ENCODE measurements at regions not wholly inside any gene's neighbourhood (a gene's known extent, or its start where the extent isn't known, plus 50 kb on each side); places are given as distances from the start of the nearest gene placed in this dataset.

DNA sequence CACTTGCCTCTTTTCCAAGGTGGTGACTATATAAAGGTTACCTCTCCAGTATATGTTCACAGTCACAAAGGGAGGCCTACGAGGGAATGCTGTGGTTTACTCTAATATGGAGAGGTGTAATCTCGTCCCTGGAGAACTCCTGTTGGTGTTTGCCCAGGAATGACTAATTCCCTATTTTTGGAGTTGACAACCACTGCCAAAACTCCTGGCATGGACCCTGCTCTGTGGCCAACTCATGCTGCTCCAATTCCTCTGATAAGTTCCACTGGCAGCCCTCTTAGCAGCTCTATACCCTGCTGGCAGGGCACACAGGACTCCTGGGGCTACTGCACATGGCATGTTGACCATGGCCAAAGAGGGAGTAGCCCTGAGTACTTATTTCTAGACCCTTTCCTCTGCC is 418.7 kb upstream of the ANO5 start:
- ATAC-seq (ENCODE audit: insufficient read depth, low FRiP score): no peak
- TF ChIP-seq, protein P1, sequence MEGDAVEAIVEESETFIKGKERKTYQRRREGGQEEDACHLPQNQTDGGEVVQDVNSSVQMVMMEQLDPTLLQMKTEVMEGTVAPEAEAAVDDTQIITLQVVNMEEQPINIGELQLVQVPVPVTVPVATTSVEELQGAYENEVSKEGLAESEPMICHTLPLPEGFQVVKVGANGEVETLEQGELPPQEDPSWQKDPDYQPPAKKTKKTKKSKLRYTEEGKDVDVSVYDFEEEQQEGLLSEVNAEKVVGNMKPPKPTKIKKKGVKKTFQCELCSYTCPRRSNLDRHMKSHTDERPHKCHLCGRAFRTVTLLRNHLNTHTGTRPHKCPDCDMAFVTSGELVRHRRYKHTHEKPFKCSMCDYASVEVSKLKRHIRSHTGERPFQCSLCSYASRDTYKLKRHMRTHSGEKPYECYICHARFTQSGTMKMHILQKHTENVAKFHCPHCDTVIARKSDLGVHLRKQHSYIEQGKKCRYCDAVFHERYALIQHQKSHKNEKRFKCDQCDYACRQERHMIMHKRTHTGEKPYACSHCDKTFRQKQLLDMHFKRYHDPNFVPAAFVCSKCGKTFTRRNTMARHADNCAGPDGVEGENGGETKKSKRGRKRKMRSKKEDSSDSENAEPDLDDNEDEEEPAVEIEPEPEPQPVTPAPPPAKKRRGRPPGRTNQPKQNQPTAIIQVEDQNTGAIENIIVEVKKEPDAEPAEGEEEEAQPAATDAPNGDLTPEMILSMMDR (IDR thresholded peaks at IDR 0.05; ENCODE audit: control extremely low read depth, extremely low read depth): no peak

DNA sequence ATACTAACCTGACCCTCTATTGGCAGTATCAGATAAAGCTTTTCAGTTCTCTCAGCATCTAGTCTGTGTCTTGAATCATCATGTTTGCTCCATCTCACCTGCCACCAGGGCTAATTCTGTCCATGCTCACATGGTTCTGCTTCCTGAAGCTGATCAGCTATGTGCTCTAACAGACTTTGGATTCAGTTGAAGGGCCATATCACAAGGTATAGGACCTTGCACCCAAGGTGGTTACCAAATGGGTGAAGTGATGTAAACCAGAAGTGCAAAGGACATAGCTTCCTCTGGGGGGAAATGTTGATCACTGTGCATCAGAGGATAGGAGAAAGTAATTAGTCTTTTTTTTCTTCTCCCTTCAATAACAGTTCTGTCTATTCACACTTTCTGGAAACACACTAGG is 417.0 kb upstream of the ANO5 start:
- H3K9me3 ChIP-seq (ENCODE audit: control insufficient read depth in 4 of 4, insufficient read depth in 3 of 4, low read length in 3 of 4): peaks cover 0 to 3% (median 0%) of the 10 kb centered on the region in 4 donors

More for the DNA sequence above, 418.7 kb upstream of the ANO5 start:
- Histone ChIP-seq H3K27me3 (ENCODE audit: control insufficient read depth in 3 of 3, insufficient read depth in 3 of 3, low read length in 2 of 3) (no peaks in the 10 kb centered on the region), H3K27ac (ENCODE audit: low read depth in 1 of 2, low read length in 1 of 2) (no peak overlapping the region), H3K4me3 (no peak overlapping the region), H3K9ac (ENCODE audit: insufficient read depth in 1 of 2, low read length in 2 of 2) (no peak overlapping the region), H3K36me3 (ENCODE audit: control insufficient read depth in 4 of 4, insufficient read depth in 4 of 4, low read length in 4 of 4) (no peaks in the 10 kb centered on the region), H3K9me3 (ENCODE audit: control insufficient read depth in 4 of 4, insufficient read depth in 3 of 4, low read length in 3 of 4) (peaks cover 0 to 3% (median 0%) of the 10 kb centered on the region in 4 donors), H3K4me1 (ENCODE audit: control insufficient read depth in 5 of 5, insufficient read depth in 5 of 5, low read length in 5 of 5) (no peaks in the 10 kb centered on the region)
- no peak for DNase-seq
- WGBS, 2 donors: 63 to 75% methylated on average over 2 of the region's 2 CpGs

DNA sequence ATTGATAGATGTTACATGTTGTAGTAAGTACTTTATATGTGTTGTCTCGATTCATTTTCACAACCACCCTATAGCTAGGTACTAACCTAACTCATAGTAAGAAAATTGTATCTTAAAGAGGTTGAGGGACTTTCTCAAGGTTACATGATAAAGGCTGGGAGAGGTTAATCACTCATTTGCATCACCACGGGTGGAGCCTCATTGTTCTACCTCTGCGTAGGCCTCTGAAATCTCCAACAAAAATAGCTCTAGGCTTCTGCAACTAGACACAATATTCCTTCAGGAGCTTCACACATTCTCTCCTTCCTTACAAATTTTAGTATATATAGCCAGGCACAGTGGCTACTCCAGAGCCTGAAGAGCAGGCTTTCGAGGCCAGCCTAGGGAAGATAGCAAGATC is 408.9 kb upstream of the ANO5 start:
- TF ChIP-seq, protein P1 (IDR thresholded peaks at IDR 0.05; ENCODE audit: control extremely low read depth, extremely low read depth): no peak
- 78 to 83% methylated on average over 4 of the region's 4 CpGs for WGBS, 2 donors
- no peaks in the 10 kb centered on the region for H3K36me3 ChIP-seq (ENCODE audit: control insufficient read depth in 4 of 4, insufficient read depth in 4 of 4, low read length in 4 of 4)
- no peak overlapping the region for H3K4me3 ChIP-seq
- no peak overlapping the region for H3K27ac ChIP-seq (ENCODE audit: low read depth in 1 of 2, low read length in 1 of 2)
- H3K9ac ChIP-seq (ENCODE audit: insufficient read depth in 1 of 2, low read length in 2 of 2): no peak overlapping the region
- no peaks in the 10 kb centered on the region for H3K27me3 ChIP-seq (ENCODE audit: control insufficient read depth in 3 of 3, insufficient read depth in 3 of 3, low read length in 2 of 3)
- ATAC-seq (ENCODE audit: insufficient read depth, low FRiP score): no peak
- H3K4me1 ChIP-seq (ENCODE audit: control insufficient read depth in 5 of 5, insufficient read depth in 5 of 5, low read length in 5 of 5): no peaks in the 10 kb centered on the region
- H3K9me3 ChIP-seq (ENCODE audit: control insufficient read depth in 4 of 4, insufficient read depth in 3 of 4, low read length in 3 of 4): peaks cover 0 to 2% (median 0%) of the 10 kb centered on the region in 4 donors
- DNase-seq: no peak

More for the DNA sequence above, 417.0 kb upstream of the ANO5 start:
- no peak overlapping the region for H3K9ac ChIP-seq (ENCODE audit: insufficient read depth in 1 of 2, low read length in 2 of 2)
- H3K27ac ChIP-seq (ENCODE audit: low read depth in 1 of 2, low read length in 1 of 2): no peak overlapping the region
- ATAC-seq (ENCODE audit: insufficient read depth, low FRiP score) (no peak), DNase-seq (no peak)
- H3K4me1 ChIP-seq (ENCODE audit: control insufficient read depth in 5 of 5, insufficient read depth in 5 of 5, low read length in 5 of 5): no peaks in the 10 kb centered on the region
- H3K27me3 ChIP-seq (ENCODE audit: control insufficient read depth in 3 of 3, insufficient read depth in 3 of 3, low read length in 2 of 3): no peaks in the 10 kb centered on the region
- TF ChIP-seq, protein P1 (IDR thresholded peaks at IDR 0.05; ENCODE audit: control extremely low read depth, extremely low read depth): no peak
- no peaks in the 10 kb centered on the region for H3K36me3 ChIP-seq (ENCODE audit: control insufficient read depth in 4 of 4, insufficient read depth in 4 of 4, low read length in 4 of 4)
- H3K4me3 ChIP-seq: no peak overlapping the region

DNA sequence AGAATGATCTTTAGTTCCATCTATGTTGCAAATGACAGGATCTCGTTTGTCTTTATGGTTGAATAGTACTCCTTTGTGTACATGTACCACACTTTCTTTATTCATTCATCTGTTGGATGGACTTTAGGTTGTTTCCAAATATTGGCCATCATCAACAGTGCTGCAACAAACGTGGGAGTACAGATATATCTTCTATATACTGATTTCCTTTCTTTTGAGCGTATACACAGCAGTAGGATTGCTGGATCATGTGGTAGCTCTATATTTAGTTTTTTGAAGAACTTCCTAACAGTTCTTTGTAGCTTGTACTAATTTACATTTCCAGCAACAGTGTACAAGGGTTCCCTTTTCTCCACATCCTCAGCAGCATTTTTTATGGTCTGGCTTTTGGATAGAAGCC is 407.5 kb upstream of the ANO5 start:
- H3K27ac ChIP-seq (ENCODE audit: low read depth in 1 of 2, low read length in 1 of 2): no peak overlapping the region
- TF ChIP-seq, protein P1 (IDR thresholded peaks at IDR 0.05; ENCODE audit: control extremely low read depth, extremely low read depth): no peak
- no peaks in the 10 kb centered on the region for H3K4me1 ChIP-seq (ENCODE audit: control insufficient read depth in 5 of 5, insufficient read depth in 5 of 5, low read length in 5 of 5)
- H3K9me3 ChIP-seq (ENCODE audit: control insufficient read depth in 4 of 4, insufficient read depth in 3 of 4, low read length in 3 of 4): peaks cover 0 to 8% (median 0%) of the 10 kb centered on the region in 4 donors
- 59 to 61% methylated on average over 3 of the region's 3 CpGs for WGBS, 2 donors
- DNase-seq (no peak), ATAC-seq (ENCODE audit: insufficient read depth, low FRiP score) (no peak)
- no peaks in the 10 kb centered on the region for H3K36me3 ChIP-seq (ENCODE audit: control insufficient read depth in 4 of 4, insufficient read depth in 4 of 4, low read length in 4 of 4)
- H3K9ac ChIP-seq (ENCODE audit: insufficient read depth in 1 of 2, low read length in 2 of 2): no peak overlapping the region
- no peak overlapping the region for H3K4me3 ChIP-seq
- no peaks in the 10 kb centered on the region for H3K27me3 ChIP-seq (ENCODE audit: control insufficient read depth in 3 of 3, insufficient read depth in 3 of 3, low read length in 2 of 3)
